Gastrocnemius medialis (tissue), 4 donors: ENCODE measurements at regions not wholly inside any gene's neighbourhood (a gene's known extent, or its start where the extent isn't known, plus 50 kb on each side); places are given as distances from the start of the nearest gene placed in this dataset.
"Not testable (repeated sequence)": the region's sequence is repeated elsewhere in the genome, so short reads cannot be mapped to it uniquely, and the experiment has no call there.

Experiments
- ATAC-seq, 2 donors: fragments of 150-250 bp; one replicate each; pipeline ENCODE4 v1.9.1; 2016
- DNase-seq, 2 donors: peaks; one replicate each; pipeline ENCODE4 v3.0.0-alpha.2; 2019
- H3K27ac ChIP-seq, 4 donors: fragments of 200-600 bp; sonication (generic); 1 replicate in 1 of 4; 2 replicates in 3 of 4; pipeline ENCODE4 v1.5.1; 2016 to 2018; ENCODE audit warnings: mild to moderate bottlenecking in 2 of 4, moderate library complexity in 1 of 4
- H3K27me3 ChIP-seq, 3 donors: fragments of 200-600 bp; sonication (generic) in 2 of 3; 1 replicate in 1 of 3; 2 replicates in 2 of 3; pipeline versions ENCODE4 v1.5.1 to v1.6.0; 2016 to 2019; ENCODE audit warnings: mild to moderate bottlenecking in 1 of 3, moderate library complexity in 1 of 3
- H3K36me3 ChIP-seq, 2 donors: fragments of 200-600 bp; sonication (generic) in 1 of 2; one replicate each; pipeline ENCODE4 v1.5.1; 2017 to 2018
- H3K4me1 ChIP-seq, 2 donors: fragments of 200-600 bp; sonication (generic) in 1 of 2; one replicate each; pipeline ENCODE4 v1.5.1; 2016 to 2017; ENCODE audit warnings: mild to moderate bottlenecking in 2 of 2
- H3K4me3 ChIP-seq, 4 donors: fragments of 200-600 bp; sonication (generic) in 3 of 4; 1 replicate in 1 of 4; 2 replicates in 3 of 4; pipeline ENCODE4 v1.5.1; 2016 to 2019; ENCODE audit warnings: mild to moderate bottlenecking in 2 of 4
- H3K9me3 ChIP-seq, 3 donors: fragments of 200-600 bp; sonication (generic) in 2 of 3; 1 replicate in 1 of 3; 2 replicates in 2 of 3; pipeline ENCODE4 v1.5.1; 2016 to 2019
- in situ Hi-C, 4 donors: fragments of 200-750 bp; cut with MboI; loops; one replicate each; pipeline versions ENCODE4 v1.15.0 to v1.8.0; 2017; ENCODE audit warnings: low sequenced_read_pairs in 4 of 4
- intact Hi-C: fragments of 100-400 bp; cut with DNase I; formaldehyde crosslinking; loops from one replicate; pipeline ENCODE4 v1.15.1; 2023; ENCODE audit warnings: low total_unique reads

DNA sequence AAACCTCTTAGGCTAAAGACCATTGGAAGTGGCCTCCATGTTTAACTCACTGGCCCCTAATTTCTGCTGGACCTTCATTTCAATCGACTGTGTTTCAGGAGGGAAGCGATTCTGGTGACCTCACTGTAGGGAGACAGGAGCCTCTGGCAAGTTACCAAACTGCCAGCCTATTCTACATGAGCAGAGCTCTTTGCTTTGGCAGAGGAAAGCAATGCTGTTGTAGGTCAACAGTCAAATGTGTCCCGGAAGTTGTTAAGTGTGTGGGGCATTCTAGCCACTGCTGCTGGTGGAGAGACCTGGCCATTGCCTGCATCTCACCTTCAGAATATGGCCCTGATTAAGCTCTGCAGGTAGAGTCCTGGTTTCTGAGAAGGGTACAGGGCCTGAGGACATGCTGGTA, 306.8 kb upstream of the NOTCH2NLA start:
- in situ Hi-C loops, H3K4me3 ChIP-seq, intact Hi-C loops, DNase-seq, H3K27me3 ChIP-seq, H3K27ac ChIP-seq, H3K9me3 ChIP-seq, H3K36me3 ChIP-seq, ATAC-seq, H3K4me1 ChIP-seq: not testable (repeated sequence)

DNA sequence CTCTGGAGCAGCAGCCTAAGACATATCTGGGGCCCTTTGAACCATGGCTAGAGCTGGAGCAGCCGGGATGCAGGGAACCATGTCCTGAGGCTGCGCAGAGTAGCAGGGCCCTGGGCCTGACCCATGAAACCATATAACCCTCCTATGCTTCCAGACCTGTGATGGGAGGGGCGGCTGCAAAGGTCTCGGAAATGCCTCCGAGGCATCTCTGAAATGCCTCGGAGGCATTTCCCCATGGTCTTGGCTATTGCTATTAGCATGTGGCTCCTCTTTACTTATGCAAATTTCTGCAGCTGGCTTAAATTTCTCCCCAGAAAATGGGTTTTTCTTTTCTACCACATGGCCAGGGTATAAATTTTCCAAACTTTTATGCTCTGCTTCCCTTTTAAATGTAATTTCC, 302.1 kb upstream of the NOTCH2NLA start:
- H3K4me1 ChIP-seq, H3K4me3 ChIP-seq, H3K27ac ChIP-seq, H3K9me3 ChIP-seq, H3K36me3 ChIP-seq, in situ Hi-C loops, DNase-seq, ATAC-seq, intact Hi-C loops, H3K27me3 ChIP-seq: not testable (repeated sequence)

DNA sequence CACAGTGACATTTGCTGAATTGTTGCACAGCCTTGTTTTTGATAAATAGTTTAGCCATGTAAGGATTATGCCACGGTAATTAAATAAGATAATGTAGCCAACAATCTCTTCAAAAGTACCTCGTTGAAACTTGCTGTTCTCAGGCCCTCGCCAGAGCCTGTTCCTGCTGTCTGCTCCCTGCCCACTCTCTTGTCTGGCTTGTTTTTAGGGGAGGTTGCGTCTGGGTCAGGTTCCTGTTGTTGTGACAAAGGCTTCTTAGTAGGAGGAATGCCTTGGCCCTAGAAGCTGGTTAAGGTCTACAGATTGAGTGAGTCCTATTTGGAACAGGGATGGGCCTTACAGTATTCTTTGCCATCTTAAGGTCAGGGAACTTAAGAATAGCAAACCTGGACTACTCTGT, 294.0 kb upstream of the NOTCH2NLA start:
- DNase-seq, H3K4me3 ChIP-seq, H3K27ac ChIP-seq, in situ Hi-C loops, ATAC-seq, H3K27me3 ChIP-seq, H3K4me1 ChIP-seq, H3K9me3 ChIP-seq, intact Hi-C loops, H3K36me3 ChIP-seq: not testable (repeated sequence)

DNA sequence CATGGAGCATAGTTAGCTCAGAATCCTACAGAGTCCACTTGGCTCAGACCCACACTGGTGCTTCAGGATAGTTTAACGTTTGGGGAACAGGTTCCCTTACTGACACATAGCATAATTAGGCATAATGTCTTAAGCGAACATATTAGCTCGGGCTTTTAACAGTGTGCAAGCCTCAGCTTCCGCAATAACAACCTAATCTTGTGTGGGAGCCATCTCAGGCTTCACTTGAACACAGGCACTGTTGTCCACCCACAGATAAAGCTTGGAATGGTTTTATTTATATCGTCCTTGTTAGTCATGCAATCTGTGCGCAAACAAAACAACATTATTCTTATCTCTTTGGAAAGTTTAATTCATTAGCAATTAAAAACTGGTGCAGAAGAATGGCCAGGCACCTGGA, 293.5 kb upstream of the NOTCH2NLA start:
- DNase-seq, H3K27me3 ChIP-seq, H3K36me3 ChIP-seq, H3K4me3 ChIP-seq, intact Hi-C loops, in situ Hi-C loops, ATAC-seq, H3K27ac ChIP-seq, H3K4me1 ChIP-seq, H3K9me3 ChIP-seq: not testable (repeated sequence)

DNA sequence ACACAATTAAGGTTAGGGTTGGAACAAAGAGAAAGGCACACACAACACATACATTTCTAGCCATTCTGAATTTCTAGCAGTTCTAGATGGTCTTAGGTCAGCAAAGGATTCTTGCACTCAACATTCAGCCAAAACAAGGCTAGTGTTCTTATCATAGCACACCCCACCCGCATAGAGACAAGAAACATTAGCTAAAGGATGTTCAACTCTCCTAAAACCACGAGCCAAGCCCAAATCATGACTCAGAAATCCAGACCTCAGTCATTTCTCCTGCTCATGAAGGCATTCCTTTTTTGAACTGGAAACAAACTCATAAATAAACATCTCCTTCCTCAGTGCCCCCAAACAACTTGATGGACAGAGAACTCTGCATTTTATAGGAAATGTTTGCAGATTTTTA, 293.0 kb upstream of the NOTCH2NLA start:
- H3K4me3 ChIP-seq, in situ Hi-C loops, H3K27ac ChIP-seq, ATAC-seq, DNase-seq, H3K36me3 ChIP-seq, H3K27me3 ChIP-seq, H3K4me1 ChIP-seq, H3K9me3 ChIP-seq, intact Hi-C loops: not testable (repeated sequence)

DNA sequence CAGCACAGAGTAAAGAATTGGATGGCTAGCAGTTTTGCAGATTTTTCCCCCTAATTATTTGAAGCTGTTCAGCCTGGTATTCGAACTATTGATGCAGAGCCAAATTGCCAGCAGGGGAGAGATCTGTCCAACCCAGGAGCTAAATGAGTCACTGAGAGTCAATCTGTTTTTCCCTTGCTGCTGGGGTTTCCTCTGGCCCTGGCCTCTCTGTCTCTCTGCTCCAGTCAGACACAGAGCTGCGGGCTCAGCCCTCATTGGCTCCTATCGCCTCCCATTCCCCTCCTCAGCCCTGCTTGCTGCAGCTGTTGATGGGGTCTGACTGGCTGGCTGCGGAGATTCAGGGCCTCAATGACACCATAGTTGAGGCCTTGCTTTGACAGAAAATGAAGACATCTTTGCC, 284.9 kb upstream of the NOTCH2NLA start:
- ATAC-seq, H3K36me3 ChIP-seq, H3K27me3 ChIP-seq, in situ Hi-C loops, H3K27ac ChIP-seq, DNase-seq, H3K4me1 ChIP-seq, intact Hi-C loops, H3K9me3 ChIP-seq, H3K4me3 ChIP-seq: not testable (repeated sequence)

DNA sequence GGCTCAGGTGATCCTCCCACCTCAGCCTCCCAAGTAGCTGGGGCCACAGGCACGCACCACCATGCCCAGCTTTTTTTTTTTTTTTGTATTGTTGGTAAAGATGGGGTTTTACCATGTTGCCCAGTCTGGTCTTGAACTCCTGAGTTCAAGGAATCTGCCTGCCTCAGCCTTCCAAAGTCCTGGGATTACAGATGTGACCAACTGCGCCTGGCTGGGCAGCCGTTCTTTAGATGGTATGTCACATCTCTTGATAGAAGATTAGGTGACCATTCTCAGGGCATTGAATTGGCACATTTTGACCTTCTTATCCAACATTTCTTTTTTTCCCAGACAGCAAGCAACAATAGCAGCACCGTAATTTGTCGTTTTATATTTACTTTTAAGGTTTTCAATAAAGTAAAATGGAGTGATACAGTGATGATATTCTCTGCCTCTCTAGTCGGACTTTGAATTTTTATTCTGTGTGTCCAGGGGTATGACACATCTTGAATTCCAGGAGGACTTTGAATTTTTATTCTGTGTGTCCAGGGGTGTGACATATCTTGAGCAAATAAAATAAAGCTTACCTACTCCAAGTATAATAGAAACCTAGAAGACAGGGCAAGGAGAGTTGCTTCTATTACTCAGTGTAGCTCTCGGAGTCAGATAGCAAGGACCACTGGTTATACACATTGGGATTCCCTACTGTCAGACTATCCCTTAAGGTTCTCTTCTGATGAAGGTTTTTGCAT, 282.4 kb upstream of the NOTCH2NLA start:
- DNase-seq, H3K27ac ChIP-seq, in situ Hi-C loops, ATAC-seq, H3K4me3 ChIP-seq, H3K9me3 ChIP-seq, H3K4me1 ChIP-seq, H3K27me3 ChIP-seq, intact Hi-C loops, H3K36me3 ChIP-seq: not testable (repeated sequence)

DNA sequence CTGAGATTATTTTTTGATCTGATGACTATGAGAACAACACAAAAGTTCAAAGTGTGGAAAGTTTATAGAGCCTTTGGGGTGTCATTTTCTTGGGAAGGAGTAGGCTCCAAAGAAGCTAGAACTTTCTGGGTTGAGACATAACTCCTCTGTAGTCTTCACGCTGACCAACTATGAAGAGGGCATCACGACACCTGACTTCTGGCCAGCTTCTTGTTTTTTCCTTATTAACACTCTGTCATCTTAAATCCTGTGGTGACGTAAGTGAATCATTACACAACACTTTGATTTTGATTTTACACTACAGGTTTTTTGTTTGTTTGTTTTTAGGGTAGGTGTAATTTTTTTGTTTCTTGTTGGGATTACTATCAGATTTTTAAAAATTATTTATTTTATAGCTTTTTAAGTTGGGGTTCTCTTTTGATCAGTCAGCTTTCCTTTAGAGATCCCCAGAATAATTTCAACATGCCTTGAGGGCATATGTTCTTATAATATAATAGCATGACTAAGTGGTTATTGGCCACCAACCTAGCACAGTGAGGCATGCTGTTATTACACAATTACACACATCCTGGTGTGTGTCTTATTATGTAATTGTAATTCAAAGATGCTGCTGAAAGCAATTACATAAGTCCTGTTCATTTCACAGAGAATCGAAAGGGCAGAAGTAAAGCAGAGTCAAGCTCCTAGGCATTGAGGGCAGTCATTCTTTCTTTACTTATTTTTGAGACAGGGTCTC, 281.6 kb upstream of the NOTCH2NLA start:
- intact Hi-C loops, H3K36me3 ChIP-seq, H3K27ac ChIP-seq, H3K4me1 ChIP-seq, H3K27me3 ChIP-seq, ATAC-seq, DNase-seq, H3K4me3 ChIP-seq, H3K9me3 ChIP-seq, in situ Hi-C loops: not testable (repeated sequence)

DNA sequence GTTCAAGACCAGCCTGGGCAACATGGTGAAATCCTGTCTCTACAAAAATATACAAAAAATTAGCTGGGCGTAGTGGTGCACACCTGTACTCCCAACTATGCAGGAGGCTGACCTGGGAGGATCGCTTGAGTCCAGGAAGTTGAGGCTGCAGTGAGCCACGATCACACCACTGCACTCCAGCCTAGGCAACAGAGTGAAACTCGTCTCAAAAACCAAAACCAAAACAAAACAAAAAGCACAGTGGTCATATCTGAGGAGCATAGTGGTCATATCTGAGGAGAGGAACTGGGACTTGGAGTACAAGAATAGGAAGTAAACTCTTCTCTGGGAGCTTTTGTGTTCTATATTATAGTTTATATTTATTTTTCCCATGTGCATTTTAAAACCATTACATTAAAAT, 275.3 kb upstream of the NOTCH2NLA start:
- H3K27ac ChIP-seq, H3K36me3 ChIP-seq, DNase-seq, H3K9me3 ChIP-seq, in situ Hi-C loops, intact Hi-C loops, H3K4me1 ChIP-seq, H3K27me3 ChIP-seq, H3K4me3 ChIP-seq, ATAC-seq: not testable (repeated sequence)

DNA sequence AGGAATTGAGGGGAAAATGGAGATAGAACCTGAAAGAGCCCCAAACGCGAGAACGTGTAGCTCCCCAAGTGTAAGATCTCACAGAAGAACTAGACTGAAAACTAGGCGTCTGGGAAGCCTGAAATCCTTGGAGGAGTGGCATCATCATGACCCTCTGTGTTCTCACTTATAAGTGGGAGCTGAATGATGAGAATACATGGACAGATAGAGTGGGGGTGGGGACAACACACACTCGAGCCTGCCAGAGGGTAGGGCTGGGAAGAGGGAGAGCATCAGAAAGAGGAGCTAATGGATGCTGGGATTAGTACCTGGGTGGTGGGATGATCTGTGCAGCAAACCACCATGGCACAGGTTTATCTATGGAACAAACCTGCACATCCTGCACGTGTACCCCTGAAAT, 258.7 kb upstream of the NOTCH2NLA start:
- H3K4me1 ChIP-seq, intact Hi-C loops, H3K9me3 ChIP-seq, H3K27me3 ChIP-seq, in situ Hi-C loops, ATAC-seq, H3K4me3 ChIP-seq, DNase-seq, H3K27ac ChIP-seq, H3K36me3 ChIP-seq: not testable (repeated sequence)

DNA sequence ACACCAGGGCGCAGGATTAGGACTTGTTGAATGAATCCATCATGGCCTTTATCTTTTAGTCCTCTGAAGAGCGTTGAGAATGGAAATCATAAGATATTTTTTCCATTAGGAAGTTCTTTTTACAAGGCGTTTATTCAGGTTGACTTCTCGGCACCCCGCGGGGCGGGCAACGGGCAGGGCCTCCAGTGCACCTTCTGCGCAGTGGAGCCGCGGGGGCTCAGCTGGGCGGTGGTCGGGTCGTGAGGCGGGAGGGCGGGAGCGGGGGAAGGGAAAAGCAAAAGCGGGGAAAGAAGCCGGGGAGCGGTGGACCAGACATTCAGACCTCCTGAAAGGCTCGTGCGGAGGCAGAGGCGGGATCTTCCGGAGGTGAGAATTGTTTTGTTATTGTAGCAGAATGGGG, 258.3 kb upstream of the NOTCH2NLA start:
- peak overlapping the region in 1 of 4 donors; percentile 36 for H3K4me3 ChIP-seq
- H3K9me3 ChIP-seq, H3K27ac ChIP-seq, H3K27me3 ChIP-seq, in situ Hi-C loops, ATAC-seq, H3K4me1 ChIP-seq, H3K36me3 ChIP-seq, intact Hi-C loops, DNase-seq: not testable (repeated sequence)
